ENCODE measurements at regions not wholly inside any gene's neighbourhood (a gene's known extent, or its start where the extent isn't known, plus 50 kb on each side); places are given as distances from the start of the nearest gene placed in this dataset.

GRCh38 chr9:86734771-86735170, 212.5 kb downstream of the GAS1 start:
- TF ChIP-seq CTCF (IDR thresholded peaks at IDR 0.05; ENCODE audit: control insufficient read depth, insufficient read depth, low read depth, low read length, missing control alignments): no peak
- DNase-seq (ENCODE audit: low read depth): no peak
- H3K4me3 ChIP-seq (ENCODE audit: control insufficient read depth, low read depth, low read length): no peak overlapping the region

GRCh38 chr9:86733929-86734328, 213.4 kb downstream of the GAS1 start:
- no peak for DNase-seq (ENCODE audit: low read depth)
- TF ChIP-seq CTCF (IDR thresholded peaks at IDR 0.05; ENCODE audit: control insufficient read depth, insufficient read depth, low read depth, low read length, missing control alignments): no peak
- H3K4me3 ChIP-seq (ENCODE audit: control insufficient read depth, low read depth, low read length): no peak overlapping the region

- DNase-seq (ENCODE audit: low read depth): peak; percentile 82
- H3K4me3 ChIP-seq (ENCODE audit: control insufficient read depth, low read depth, low read length): no peak overlapping the region
- TF ChIP-seq CTCF (IDR thresholded peaks at IDR 0.05; ENCODE audit: control insufficient read depth, insufficient read depth, low read depth, low read length, missing control alignments): no peak
Measured at GRCh38 chr9:86732514-86733171, 214.7 kb downstream of the GAS1 start.

GRCh38 chr9:86731511-86732063, 215.7 kb downstream of the GAS1 start:
- no peak for TF ChIP-seq CTCF (IDR thresholded peaks at IDR 0.05; ENCODE audit: control insufficient read depth, insufficient read depth, low read depth, low read length, missing control alignments)
- H3K4me3 ChIP-seq (ENCODE audit: control insufficient read depth, low read depth, low read length): no peak overlapping the region
- no peak for DNase-seq (ENCODE audit: low read depth)

GRCh38 chr9:86730163-86730928, 217.0 kb downstream of the GAS1 start:
- no peak for TF ChIP-seq CTCF (IDR thresholded peaks at IDR 0.05; ENCODE audit: control insufficient read depth, insufficient read depth, low read depth, low read length, missing control alignments)
- no peak overlapping the region for H3K4me3 ChIP-seq (ENCODE audit: control insufficient read depth, low read depth, low read length)
- no peak for DNase-seq (ENCODE audit: low read depth)

- DNase-seq (ENCODE audit: low read depth): no peak
- no peak overlapping the region for H3K4me3 ChIP-seq (ENCODE audit: control insufficient read depth, low read depth, low read length)
- no peak for TF ChIP-seq CTCF (IDR thresholded peaks at IDR 0.05; ENCODE audit: control insufficient read depth, insufficient read depth, low read depth, low read length, missing control alignments)
Measured at GRCh38 chr9:86724529-86724928, 222.8 kb downstream of the GAS1 start.

All from AG09309 (cell line).